NT2/D1 (cell line): ENCODE measurements at regions not wholly inside any gene's neighbourhood (a gene's known extent, or its start where the extent isn't known, plus 50 kb on each side); places are given as distances from the start of the nearest gene placed in this dataset.

Experiments used
- DNase-seq: peaks from one replicate; pipeline ENCODE4 v3.0.0-alpha.2; 2011; ENCODE audit warnings: low read depth, low spot score
- H3K27me3 ChIP-seq: 2 replicates; pipeline ENCODE4 v1.6.0; 2011; ENCODE audit warnings: mild to moderate bottlenecking; ENCODE audit not compliant: insufficient read length, insufficient read depth
- H3K36me3 ChIP-seq: 2 replicates; pipeline ENCODE4 v1.6.1; 2011; ENCODE audit warnings: mild to moderate bottlenecking, low read length, mixed read lengths; ENCODE audit not compliant: insufficient read depth, insufficient read length
- H3K4me1 ChIP-seq: 2 replicates; pipeline ENCODE4 v1.5.1; 2011; ENCODE audit not compliant: insufficient read depth, insufficient read length
- H3K4me3 ChIP-seq: 2 replicates; pipeline ENCODE4 v1.5.1; 2011; ENCODE audit warnings: low read depth; ENCODE audit not compliant: insufficient read length
- H3K9ac ChIP-seq: 2 replicates; pipeline ENCODE4 v1.6.0; 2011; ENCODE audit warnings: low read depth; ENCODE audit not compliant: insufficient read length
- H3K9me3 ChIP-seq: 2 replicates; pipeline ENCODE4 v1.5.1; 2011; ENCODE audit warnings: mild to moderate bottlenecking, low read length; ENCODE audit not compliant: insufficient read depth
- SUZ12 ChIP-seq: IDR thresholded peaks from 2 replicates; pipeline ENCODE4 v1.6.1; 2011; ENCODE audit not compliant: insufficient read length, insufficient read depth; ENCODE audit errors: extremely low read depth
- YY1 ChIP-seq: IDR thresholded peaks from 2 replicates; pipeline ENCODE4 v1.6.1; 2011; ENCODE audit not compliant: insufficient read length, insufficient read depth
- ZNF274 ChIP-seq: IDR thresholded peaks from 2 replicates; pipeline ENCODE4 v1.6.1; 2011; ENCODE audit warnings: mild to moderate bottlenecking, low read depth, low read length

DNA sequence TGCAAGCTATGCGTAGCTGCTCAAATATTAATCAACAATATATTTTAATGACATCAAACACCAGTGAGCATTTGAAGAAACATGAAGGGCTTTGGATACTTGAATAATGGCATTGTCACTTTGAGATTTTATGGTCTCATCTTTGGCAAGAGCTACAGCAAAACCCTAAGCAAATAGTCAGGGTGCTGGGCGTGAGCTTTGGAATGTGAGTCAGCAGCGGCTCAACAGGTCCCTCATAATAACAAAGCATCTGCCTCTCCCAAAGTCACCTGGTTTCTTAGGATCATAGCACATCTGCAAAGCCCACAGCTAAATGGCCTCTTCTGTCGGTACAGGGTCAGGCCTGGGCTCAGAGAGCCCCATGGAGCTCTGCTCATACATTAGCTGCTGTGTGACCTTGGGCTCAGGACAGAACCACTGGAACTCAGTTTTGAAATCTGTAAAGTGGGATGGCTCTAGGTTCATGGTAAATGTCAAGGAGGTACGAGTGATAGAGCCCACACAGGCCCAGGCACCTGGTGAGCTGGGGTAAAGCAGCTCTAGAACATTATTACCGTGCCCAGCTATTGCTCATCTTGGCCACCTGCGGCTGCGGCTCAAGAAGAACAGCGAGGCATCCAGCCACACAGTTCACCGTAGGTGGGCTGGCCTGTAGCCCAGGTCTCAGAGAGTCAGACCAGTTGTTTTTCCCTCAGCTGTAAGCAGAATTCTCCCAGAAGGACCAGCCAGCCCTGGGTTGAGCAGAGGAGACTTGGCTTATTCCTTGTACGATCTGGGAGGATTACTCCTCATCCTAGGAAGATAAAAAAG lies 544.5 kb upstream of the CDH11 start:
- Histone ChIP-seq H3K9me3 (peaks cover 3% of the 10 kb centered on the region; the same call in 1 of the 2 replicates), H3K4me3 (no peak overlapping the region), H3K27me3 (no peaks in the 10 kb centered on the region), H3K9ac (no peak overlapping the region), H3K4me1 (peaks cover 8% of the 10 kb centered on the region), H3K36me3 (no peaks in the 10 kb centered on the region)
- no peak for DNase-seq
- TF ChIP-seq YY1, result no peak
- TF ChIP-seq ZNF274, result no peak
- TF ChIP-seq SUZ12, result no peak

DNA sequence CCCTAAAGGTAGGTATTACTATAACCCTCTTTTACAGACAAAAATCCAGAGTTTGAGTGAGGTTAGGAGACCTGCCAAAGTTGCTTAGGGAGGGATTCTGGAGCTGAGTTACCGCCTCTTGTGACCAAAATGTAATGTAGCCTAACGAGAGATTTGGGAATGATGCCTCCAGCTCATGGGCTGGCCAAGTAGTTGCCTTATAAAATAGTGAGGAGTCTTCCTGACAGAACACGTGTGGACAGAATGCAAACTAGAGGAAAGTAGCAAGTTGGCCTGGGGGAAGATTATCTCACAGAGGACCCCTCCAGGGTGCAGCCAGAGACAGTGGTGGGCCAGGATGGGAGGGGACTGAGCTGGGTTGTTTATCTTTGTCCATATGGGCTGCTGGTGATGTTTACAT lies 543.7 kb upstream of the CDH11 start:
- peaks cover 3% of the 10 kb centered on the region; the same call in 1 of the 2 replicates for H3K9me3 ChIP-seq
- H3K36me3 ChIP-seq, result no peaks in the 10 kb centered on the region
- H3K4me3 ChIP-seq, result no peak overlapping the region
- peaks cover 8% of the 10 kb centered on the region for H3K4me1 ChIP-seq
- no peak overlapping the region for H3K9ac ChIP-seq
- no peaks in the 10 kb centered on the region for H3K27me3 ChIP-seq
- TF ChIP-seq YY1, result no peak
- no peak for TF ChIP-seq ZNF274
- TF ChIP-seq SUZ12, result no peak
- DNase-seq, result no peak

DNA sequence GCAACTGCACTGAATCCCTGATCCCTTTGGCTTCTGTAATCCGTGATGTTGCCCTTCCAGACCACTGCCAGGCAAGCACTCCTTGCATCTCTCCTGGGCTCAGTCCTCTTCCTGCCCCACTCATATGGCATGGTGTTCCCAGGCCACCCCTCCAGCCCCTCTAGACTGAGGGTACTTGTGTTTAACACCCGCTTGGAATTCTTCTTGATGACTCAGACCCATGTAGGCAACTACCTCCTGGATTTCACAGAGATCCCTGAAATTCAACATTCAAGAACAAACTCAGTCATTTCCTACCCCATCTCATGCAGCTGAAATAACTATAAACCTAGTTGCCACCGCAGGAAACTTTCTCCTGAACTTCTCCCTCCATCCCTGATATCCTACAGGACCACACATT lies 541.9 kb upstream of the CDH11 start:
- Histone ChIP-seq H3K36me3 (no peaks in the 10 kb centered on the region), H3K4me3 (no peak overlapping the region), H3K27me3 (peaks cover 5% of the 10 kb centered on the region), H3K9me3 (no peaks in the 10 kb centered on the region), H3K9ac (no peak overlapping the region), H3K4me1 (peaks cover 8% of the 10 kb centered on the region)
- no peak for DNase-seq
- TF ChIP-seq YY1 (no peak), ZNF274 (no peak), SUZ12 (no peak)

DNA sequence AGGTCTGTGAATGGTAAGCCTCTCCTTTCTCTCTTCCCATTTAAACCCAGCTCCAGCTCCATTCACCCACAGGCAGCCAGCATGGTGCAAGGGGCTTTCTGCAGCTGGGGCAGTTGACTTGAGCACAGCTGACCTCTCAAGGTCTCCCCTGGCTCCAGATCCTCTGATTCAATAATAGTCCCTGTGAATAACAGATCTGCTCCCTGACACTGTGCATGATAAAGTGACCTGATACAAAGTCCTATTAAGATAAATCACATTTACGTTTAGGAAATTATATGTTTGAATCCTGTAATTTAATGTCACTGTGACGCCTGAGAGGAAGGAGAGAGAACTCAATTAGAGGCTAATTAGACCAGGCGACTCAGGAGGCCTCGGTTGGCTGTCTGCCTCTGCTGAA lies 540.4 kb upstream of the CDH11 start:
- no peaks in the 10 kb centered on the region for H3K9me3 ChIP-seq
- H3K27me3 ChIP-seq, result peaks cover 5% of the 10 kb centered on the region

DNA sequence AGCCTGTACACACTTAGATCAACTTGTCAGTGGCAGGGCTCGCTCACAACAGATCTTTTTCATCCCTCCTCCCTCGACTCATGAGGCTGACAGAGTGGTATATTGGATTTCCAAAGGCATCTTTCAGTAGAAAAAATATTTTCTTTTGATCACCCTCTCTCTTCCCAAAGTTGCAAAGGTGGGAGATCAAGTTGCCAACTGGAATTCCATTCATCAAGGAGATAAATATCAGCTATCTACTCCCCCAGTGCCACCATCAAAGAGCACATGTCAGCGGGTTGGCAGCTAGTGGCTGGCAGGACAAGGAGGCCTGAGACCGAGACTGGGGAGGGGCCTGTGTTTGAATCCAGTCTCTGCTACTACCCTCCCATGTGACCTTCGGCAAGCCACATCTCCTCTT lies 539.7 kb upstream of the CDH11 start:
- Histone ChIP-seq H3K9me3 (no peaks in the 10 kb centered on the region), H3K4me1 (peaks cover 13% of the 10 kb centered on the region), H3K9ac (no peak overlapping the region), H3K4me3 (no peak overlapping the region), H3K27me3 (peaks cover 5% of the 10 kb centered on the region), H3K36me3 (no peaks in the 10 kb centered on the region)
- TF ChIP-seq SUZ12 (no peak), ZNF274 (no peak), YY1 (no peak)
- no peak for DNase-seq

More for the DNA sequence above, 540.4 kb upstream of the CDH11 start:
- no peak overlapping the region for H3K4me3 ChIP-seq
- H3K4me1 ChIP-seq, result peaks cover 13% of the 10 kb centered on the region
- H3K36me3 ChIP-seq, result no peaks in the 10 kb centered on the region
- TF ChIP-seq ZNF274, result no peak
- TF ChIP-seq SUZ12, result no peak
- TF ChIP-seq YY1, result no peak
- DNase-seq, result no peak
- no peak overlapping the region for H3K9ac ChIP-seq

DNA sequence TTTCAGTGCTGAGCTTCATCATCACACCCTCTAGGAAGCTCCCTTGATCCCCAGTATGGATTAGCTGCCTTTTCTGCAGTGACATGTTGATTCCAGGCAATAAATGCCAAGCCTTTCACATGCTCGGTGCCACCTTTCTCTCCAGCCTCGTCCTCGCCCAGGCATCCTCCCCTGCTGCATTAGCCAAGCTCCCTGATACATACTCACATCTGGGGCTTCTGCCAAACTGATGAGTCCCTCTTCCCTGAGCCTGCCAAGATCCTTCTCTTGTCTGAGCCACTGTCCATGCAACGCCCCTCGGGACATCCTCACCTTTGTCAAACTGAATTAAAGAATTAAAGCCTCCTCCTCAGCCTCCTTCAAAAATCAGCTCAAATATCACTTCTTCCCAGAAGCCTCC lies 538.5 kb upstream of the CDH11 start:
- TF ChIP-seq YY1 (no peak), SUZ12 (no peak), ZNF274 (no peak)
- no peak for DNase-seq
- H3K4me3 ChIP-seq, result no peak overlapping the region
- no peaks in the 10 kb centered on the region for H3K36me3 ChIP-seq
- no peak overlapping the region for H3K9ac ChIP-seq
- peaks cover 8% of the 10 kb centered on the region for H3K27me3 ChIP-seq
- H3K4me1 ChIP-seq, result peaks cover 12% of the 10 kb centered on the region
- no peaks in the 10 kb centered on the region for H3K9me3 ChIP-seq

DNA sequence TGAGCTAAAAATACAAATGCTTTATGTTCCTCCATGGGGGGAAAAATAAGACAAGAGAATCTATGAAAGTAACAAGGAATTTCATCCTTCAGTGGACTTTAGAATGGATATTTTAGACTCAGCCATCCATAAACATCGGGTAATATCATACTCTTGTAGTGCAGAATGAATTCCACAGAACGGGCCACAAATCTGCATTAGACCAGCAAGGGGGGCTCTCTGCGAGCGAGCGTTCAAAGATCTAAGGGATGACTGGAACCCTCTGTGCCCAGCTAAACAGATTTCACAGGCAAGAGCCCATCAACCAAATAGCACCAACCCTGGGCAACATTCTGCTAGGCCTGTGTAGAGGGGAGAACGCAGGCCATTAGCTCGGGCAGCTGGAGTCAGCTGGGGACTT lies 537.9 kb upstream of the CDH11 start:
- no peak for DNase-seq
- peaks cover 12% of the 10 kb centered on the region for H3K4me1 ChIP-seq
- no peaks in the 10 kb centered on the region for H3K36me3 ChIP-seq
- no peak overlapping the region for H3K4me3 ChIP-seq
- H3K9me3 ChIP-seq, result no peaks in the 10 kb centered on the region
- H3K9ac ChIP-seq, result no peak overlapping the region
- H3K27me3 ChIP-seq, result peaks cover 13% of the 10 kb centered on the region
- TF ChIP-seq ZNF274 (no peak), SUZ12 (no peak)
